Smooth muscle cell (in vitro differentiated cells): ENCODE measurements at regions not wholly inside any gene's neighbourhood (a gene's known extent, or its start where the extent isn't known, plus 50 kb on each side); places are given as distances from the start of the nearest gene placed in this dataset.

Experiments
- DNase-seq: peaks from one replicate; lab custom pipeline; 2025; ENCODE audit not compliant: unreplicated experiment; lab: John Stamatoyannopoulos, UW
- H2AFZ ChIP-seq: fragments of 200-600 bp; sonication (generic); 2 replicates; pipeline ENCODE4 v1.6.0; 2016; ENCODE audit warnings: antibody characterized with exemption, low read depth, mild to moderate bottlenecking
- H3F3A ChIP-seq: fragments of 200-600 bp; sonication (generic); 2 replicates; pipeline ENCODE4 v1.6.0; 2017; ENCODE audit warnings: antibody characterized with exemption, low read depth
- H3K27ac ChIP-seq: fragments of 200-600 bp; sonication (generic); 2 replicates; pipeline ENCODE4 v1.5.1; 2016; ENCODE audit warnings: low read depth, mild to moderate bottlenecking
- H3K27me3 ChIP-seq: fragments of 200-600 bp; sonication (generic); 2 replicates; pipeline ENCODE4 v1.6.1; 2016; ENCODE audit warnings: low read depth, mild to moderate bottlenecking
- H3K36me3 ChIP-seq: fragments of 200-600 bp; sonication (generic); 2 replicates; pipeline ENCODE4 v1.5.1; 2016; ENCODE audit warnings: low read depth
- H3K4me1 ChIP-seq: fragments of 200-600 bp; sonication (generic); 2 replicates; pipeline ENCODE4 v1.5.1; 2016; ENCODE audit warnings: low read depth
- H3K4me2 ChIP-seq: fragments of 200-600 bp; sonication (generic); 2 replicates; pipeline ENCODE4 v1.6.0; 2016; ENCODE audit warnings: mild to moderate bottlenecking
- H3K4me3 ChIP-seq: fragments of 200-600 bp; sonication (generic); 2 replicates; pipeline ENCODE4 v1.5.1; 2016; ENCODE audit warnings: mild to moderate bottlenecking
- H3K79me2 ChIP-seq: fragments of 200-600 bp; sonication (generic); 2 replicates; pipeline ENCODE4 v1.6.0; 2016; ENCODE audit warnings: low read depth, mild to moderate bottlenecking
- H3K9ac ChIP-seq: fragments of 200-600 bp; sonication (generic); 2 replicates; pipeline ENCODE4 v1.6.0; 2016; ENCODE audit warnings: low read depth
- H3K9me3 ChIP-seq: fragments of 200-600 bp; sonication (generic); replicated peaks from 2 replicates; pipeline ENCODE4 v1.5.1; 2016; ENCODE audit warnings: low read depth
- H4K20me1 ChIP-seq: fragments of 200-600 bp; sonication (generic); 2 replicates; pipeline ENCODE4 v1.6.0; 2016; ENCODE audit warnings: low read depth
- CTCF ChIP-seq: fragments of 200-600 bp; sonication (generic); IDR thresholded peaks from 2 replicates; pipeline ENCODE4 v1.5.1; 2017; ENCODE audit warnings: borderline replicate concordance, mild to moderate bottlenecking, antibody characterized with exemption; ENCODE audit not compliant: insufficient read depth, poor library complexity, severe bottlenecking
- WGBS: methylation state at CpG from one replicate; pipeline ENCODE4 v1.1.7; 2016; ENCODE audit warnings: low lambda C conversion rate; 5-methylcytosine and 5-hydroxymethylcytosine counted together

GRCh38 chr2:83602753-83603152 is 856.3 kb downstream of the SUCLG1 start:
- no peak overlapping the region for H3K4me3 ChIP-seq
- H3F3A ChIP-seq: no peaks in the 10 kb centered on the region
- no peaks in the 10 kb centered on the region for H3K79me2 ChIP-seq
- H2AFZ ChIP-seq: no peak overlapping the region
- no peaks in the 10 kb centered on the region for H3K36me3 ChIP-seq
- H3K27me3 ChIP-seq: no peaks in the 10 kb centered on the region
- H4K20me1 ChIP-seq: no peaks in the 10 kb centered on the region
- no peaks in the 10 kb centered on the region for H3K4me1 ChIP-seq
- no peak overlapping the region for H3K4me2 ChIP-seq
- TF ChIP-seq CTCF: no peak
- H3K9ac ChIP-seq: no peak overlapping the region
- no peak for DNase-seq
- H3K27ac ChIP-seq: no peak overlapping the region
- H3K9me3 ChIP-seq: no peaks in the 10 kb centered on the region
- WGBS: 92% methylated on average over 6 of the region's 6 CpGs

- no peak overlapping the region for H2AFZ ChIP-seq
- WGBS: 63% methylated on average over 1 of the region's 1 CpG
- peak overlapping the region; percentile 64 for H3K4me2 ChIP-seq
- no peaks in the 10 kb centered on the region for H4K20me1 ChIP-seq
- no peak overlapping the region for H3K9ac ChIP-seq
- no peak overlapping the region for H3K4me3 ChIP-seq
- peaks cover 18% of the 10 kb centered on the region for H3K4me1 ChIP-seq
- H3K27ac ChIP-seq: peak overlapping the region; percentile 89
- H3F3A ChIP-seq: peaks cover 7% of the 10 kb centered on the region
- H3K27me3 ChIP-seq: no peaks in the 10 kb centered on the region
- H3K36me3 ChIP-seq: no peaks in the 10 kb centered on the region
- no peaks in the 10 kb centered on the region for H3K79me2 ChIP-seq
- no peaks in the 10 kb centered on the region for H3K9me3 ChIP-seq
- DNase-seq: no peak
- no peak for TF ChIP-seq CTCF
Measured at GRCh38 chr2:83596592-83597282, 862.3 kb downstream of the SUCLG1 start.

- 9% methylated on average over 3 of the region's 3 CpGs for WGBS
- no peaks in the 10 kb centered on the region for H3K79me2 ChIP-seq
- H3K9me3 ChIP-seq: no peaks in the 10 kb centered on the region
- peak overlapping the region; percentile 89 for H3K27ac ChIP-seq
- TF ChIP-seq CTCF: no peak
- no peaks in the 10 kb centered on the region for H3K27me3 ChIP-seq
- peak overlapping the region; percentile 64 for H3K4me2 ChIP-seq
- H4K20me1 ChIP-seq: no peaks in the 10 kb centered on the region
- H3K4me1 ChIP-seq: peaks cover 18% of the 10 kb centered on the region
- H3K4me3 ChIP-seq: no peak overlapping the region
- H3K9ac ChIP-seq: peak overlapping the region; percentile 51
- DNase-seq: no peak
- H2AFZ ChIP-seq: no peak overlapping the region
- H3K36me3 ChIP-seq: no peaks in the 10 kb centered on the region
- H3F3A ChIP-seq: peaks cover 7% of the 10 kb centered on the region
Measured at GRCh38 chr2:83595926-83596325, 863.2 kb downstream of the SUCLG1 start.

DNA sequence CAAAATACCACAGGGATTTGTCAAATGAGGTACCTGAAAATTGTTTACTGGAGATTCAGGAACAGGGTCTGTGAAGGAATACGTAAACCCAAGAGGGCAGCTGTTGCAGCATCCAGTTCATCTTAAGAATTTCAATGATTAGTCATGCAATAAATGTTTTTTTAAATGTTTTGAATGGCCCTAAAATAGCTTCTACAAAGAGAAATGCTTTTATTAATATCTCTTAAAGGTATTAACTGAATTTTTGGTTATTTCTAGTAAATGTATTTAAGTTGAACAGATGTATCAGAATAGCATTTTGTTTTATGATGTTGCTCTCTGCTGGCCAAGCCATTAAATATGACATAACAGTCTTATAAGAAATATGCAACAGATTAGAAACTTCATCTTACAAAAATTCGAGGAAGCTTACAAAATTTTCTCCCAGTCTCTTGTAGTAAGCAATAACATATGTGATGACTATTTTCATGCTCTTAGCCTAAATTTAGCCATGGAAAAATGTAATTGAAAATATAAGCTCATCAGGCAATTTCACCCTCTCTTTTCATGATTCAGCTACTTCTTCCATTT is 863.9 kb downstream of the SUCLG1 start:
- 17% methylated on average over 2 of the region's 2 CpGs for WGBS
- Histone ChIP-seq H3K4me2 (peak overlapping the region; percentile 64), H3K9ac (peak overlapping the region; percentile 51), H3K36me3 (no peaks in the 10 kb centered on the region), H3K9me3 (no peaks in the 10 kb centered on the region), H4K20me1 (no peaks in the 10 kb centered on the region), H3K27me3 (no peaks in the 10 kb centered on the region), H3K4me1 (peaks cover 18% of the 10 kb centered on the region), H2AFZ (no peak overlapping the region), H3F3A (peaks cover 7% of the 10 kb centered on the region), H3K27ac (peak overlapping the region; percentile 89), H3K4me3 (no peak overlapping the region), H3K79me2 (no peaks in the 10 kb centered on the region)
- no peak for TF ChIP-seq CTCF
- DNase-seq: no peak
